GM18517 (cell line): ENCODE measurements at regions not wholly inside any gene's neighbourhood (a gene's known extent, or its start where the extent isn't known, plus 50 kb on each side); places are given as distances from the start of the nearest gene placed in this dataset.
"Not testable (repeated sequence)": the region's sequence is repeated elsewhere in the genome, so short reads cannot be mapped to it uniquely, and the experiment has no call there.

ENCODE experiments used
- ATAC-seq: cut with Tn5 transposase; IDR thresholded peaks from one replicate; pipeline ENCODE4 v1.9.1; 2021; ENCODE audit warnings: mild to moderate bottlenecking, moderate library complexity; ENCODE audit not compliant: unreplicated experiment

DNA sequence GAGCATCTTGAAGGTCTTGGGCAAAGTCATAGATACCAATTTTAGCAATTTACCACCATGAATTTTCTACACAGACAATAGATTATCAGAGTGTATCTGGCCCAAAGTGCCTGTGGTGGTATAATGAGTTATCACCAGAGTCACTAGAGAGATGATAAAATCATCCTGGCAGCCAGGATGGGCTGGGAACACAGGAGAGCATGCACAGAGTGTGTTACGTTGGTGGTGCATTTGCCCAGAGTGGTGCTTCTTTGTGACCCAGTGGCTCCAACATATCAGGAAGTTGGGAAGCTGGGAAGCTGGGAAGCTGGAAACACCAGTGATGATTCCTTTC, 236.7 kb upstream of the PROX1 start:
- ATAC-seq = no peak

DNA sequence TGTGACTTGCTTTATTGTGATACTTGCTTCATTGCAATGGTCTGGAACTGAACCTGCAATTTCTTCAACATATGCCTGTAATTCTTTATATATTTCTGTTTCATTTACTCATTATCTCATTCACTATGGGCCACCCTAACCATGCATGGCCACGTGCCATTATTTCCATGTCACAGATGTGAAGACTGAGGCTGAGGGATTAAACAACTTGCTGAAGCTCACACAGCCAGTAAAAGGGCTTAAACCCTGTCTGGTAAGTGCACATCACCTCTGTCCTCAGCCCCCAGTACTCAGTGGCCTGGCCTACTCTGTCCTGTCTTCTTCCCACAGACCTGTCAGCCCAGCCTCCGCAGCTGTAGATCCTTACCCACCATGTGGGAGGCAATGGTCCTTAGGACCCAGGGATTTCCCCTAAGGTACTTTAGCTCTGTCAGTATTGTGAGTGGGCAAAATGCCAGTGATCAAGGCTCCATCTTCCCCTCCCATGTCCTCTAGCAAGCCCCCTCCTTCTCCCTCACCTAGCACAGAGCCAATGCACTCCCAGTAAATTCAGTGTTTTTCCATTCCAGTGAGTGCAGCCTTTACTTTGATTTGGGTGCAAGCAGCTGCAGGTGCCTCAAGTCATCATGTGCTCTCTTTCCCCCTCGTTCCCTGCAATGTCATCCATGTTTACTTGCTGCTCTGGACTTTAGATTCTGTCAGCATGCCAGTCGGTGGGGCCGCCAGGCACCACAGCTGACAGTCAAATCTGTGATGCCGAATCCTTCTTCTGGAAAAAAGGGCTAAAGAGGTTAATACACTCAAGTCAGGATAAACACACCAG, 228.2 kb upstream of the PROX1 start:
- ATAC-seq = no peak

DNA sequence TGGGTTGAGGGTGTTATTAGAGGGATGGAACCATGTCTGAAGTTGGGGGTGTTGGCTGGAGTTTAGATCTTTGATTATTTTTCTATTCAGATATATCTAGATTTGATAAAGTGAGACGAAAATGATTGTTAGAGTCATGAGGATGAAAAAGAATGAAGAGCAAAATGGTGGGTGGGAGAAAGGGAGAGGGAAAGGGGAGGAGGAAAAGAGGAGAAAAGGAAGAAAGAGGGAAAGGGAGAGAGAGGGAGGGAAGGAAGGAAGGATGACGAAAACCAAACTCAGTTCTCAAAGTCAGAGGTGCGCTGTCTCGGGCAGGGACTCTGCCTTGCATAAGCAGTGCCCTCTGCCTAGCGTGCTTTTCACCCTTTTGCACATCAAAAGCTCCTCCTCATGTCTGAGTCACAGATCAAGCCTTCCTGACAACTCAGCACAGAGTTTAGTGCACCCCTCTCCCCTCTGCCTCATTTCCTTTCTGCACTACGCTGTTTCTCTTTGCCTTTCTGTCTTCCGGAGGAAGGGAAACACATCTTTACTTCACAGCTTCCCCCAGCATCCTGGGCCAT, 225.8 kb upstream of the PROX1 start:
- no peak for ATAC-seq

DNA sequence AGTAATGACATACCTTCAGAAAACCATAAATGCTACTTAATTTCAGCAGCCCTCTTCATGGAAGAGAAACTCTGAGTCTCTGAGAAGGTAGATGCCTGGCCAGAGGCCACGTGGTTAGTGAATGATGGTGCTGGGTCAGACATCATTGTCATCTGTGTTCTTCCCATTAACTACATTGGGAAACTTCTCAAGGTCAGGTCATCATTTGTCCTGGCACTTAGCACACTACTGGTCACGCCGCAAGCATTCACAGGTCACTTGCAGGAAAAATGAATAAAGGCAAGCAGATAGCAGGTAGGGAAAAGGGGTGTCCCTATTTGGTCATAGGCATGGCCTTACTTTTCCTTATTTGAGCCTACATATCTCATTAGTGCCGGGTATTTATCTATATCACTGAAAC, 220.1 kb upstream of the PROX1 start:
- no peak for ATAC-seq

DNA sequence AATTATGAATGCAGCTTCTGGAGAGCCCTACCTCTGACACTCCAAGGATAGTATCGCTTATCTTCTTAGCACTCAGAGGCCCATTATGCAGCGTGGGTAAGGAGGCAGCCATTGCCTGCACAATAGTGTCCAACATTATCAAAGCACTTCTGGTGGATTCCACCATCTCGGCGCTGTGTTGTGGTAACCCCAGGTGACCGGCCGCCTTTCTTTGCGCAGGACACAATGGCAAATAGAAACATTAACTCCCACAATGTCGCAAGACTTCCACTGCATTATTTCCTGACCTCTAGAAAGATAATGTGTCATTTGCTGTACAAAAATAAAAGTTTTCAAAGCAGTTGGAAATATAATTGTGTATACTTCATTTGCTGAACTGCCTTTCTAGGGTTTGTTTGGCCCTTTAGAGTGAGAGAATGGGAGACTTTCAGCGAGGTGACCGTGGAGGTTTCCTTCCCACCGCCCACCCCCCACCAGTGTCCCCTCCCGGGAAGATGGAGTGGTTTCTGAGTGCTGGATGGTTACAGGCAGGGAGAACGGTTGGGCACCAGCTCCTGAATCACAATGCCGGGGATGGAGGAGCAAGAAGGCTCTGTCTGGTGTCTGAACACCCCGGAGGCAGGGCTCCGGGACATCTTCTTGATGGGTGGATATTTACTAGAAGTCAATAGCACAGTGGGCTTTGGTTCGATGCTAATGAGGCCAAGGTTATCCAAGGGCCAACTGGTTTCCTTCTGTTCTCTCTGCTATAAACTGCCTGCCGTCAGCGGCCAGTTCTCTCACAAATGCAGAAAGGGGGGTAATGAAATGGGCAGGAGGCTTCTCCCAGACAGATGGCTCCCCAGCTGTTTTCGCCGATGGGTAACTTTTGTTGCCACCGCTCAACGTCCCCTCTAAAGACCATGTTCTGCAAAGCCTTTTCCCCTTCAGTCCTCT, 215.4 kb upstream of the PROX1 start:
- ATAC-seq = no peak

DNA sequence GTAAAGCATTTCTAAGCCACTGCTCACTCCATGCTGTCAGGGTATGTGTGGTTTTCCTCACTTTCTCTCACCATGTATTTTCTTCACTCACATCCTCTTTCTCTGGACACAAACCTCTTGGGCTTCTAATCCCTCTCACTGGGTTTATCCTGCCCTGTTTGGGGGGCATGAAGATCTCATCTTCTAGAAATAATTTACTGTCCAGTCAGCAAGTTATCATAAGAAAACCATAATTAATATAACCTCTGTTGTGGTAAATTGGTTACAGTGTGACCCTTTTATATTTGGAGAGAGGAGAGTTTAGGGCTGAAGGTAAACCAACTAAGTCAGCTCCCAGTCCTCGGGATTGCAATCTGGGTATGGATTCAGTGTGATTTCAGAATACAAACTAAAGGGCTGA, 213.8 kb upstream of the PROX1 start:
- no peak for ATAC-seq

DNA sequence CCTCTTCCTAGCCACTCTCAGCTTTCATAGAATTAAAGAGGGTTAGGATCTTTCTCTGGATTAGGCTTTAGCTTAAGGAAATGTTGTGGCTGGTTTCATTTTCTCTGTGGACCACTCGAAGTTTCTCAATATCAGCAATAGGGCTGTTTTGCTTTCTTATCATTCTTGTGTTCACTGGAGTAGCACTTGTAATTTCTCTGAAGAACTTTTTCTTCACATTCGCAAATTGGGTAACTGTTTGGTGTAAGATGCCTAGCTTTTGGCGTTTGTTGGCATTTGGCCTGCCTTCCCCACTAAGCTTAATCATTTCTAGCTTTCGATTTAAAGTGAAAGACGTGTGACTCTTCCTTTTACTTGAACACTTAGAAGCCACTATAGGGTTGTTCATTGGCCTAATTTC, 210.8 kb upstream of the PROX1 start:
- ATAC-seq = no peak

DNA sequence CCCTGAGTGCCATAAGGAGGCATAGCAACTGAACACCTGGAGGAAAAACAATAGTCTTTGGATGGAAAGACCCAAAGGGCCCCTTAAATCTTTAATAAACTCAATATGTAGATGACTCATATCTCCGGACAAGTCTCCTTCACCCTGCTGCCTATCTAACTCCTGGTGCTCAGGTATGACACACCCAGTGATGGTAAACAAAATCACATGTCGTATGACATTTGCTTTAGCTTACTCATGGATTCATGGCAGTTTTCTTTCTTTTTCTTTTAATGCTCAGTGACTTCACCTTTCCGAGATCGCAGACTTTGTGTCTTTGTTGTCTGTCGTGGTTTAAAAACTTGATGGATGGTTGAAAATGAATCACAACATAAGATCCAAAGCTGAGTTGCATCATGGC, 208.5 kb upstream of the PROX1 start:
- ATAC-seq = no peak

DNA sequence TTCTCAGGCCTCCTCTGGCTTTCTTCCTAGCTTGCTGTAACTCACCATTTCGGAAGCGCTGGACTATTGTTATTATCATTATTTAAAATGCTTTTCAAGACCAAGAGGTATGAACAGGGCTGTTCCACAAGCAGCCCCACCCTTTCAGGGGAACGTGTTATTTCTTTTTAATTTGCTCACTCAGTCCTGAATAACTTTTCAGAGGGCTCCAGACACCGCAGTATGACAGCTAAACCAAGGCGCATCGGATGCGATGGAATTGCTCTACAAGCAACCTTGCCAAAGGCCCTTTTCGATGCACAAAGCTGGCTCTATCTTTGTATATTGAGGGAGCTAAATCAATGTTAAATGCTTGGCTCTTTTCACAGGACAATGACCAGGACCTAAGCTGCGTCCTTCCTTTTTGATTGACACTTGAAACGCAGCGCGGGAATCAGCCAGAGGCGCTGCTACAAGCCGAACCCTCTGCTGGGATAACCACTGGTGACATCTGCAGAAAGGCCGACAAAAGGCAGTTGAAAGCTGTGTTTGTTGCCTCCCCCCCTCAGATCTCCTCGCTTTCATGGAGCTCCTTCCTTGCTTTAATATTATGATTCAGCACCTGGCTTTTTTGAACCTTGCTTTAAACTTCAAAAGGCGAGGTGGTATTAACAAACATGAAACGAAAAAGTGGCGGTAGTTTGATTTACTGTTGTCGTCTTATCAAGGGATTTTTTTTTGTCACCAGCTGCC, 204.7 kb upstream of the PROX1 start:
- no peak for ATAC-seq

DNA sequence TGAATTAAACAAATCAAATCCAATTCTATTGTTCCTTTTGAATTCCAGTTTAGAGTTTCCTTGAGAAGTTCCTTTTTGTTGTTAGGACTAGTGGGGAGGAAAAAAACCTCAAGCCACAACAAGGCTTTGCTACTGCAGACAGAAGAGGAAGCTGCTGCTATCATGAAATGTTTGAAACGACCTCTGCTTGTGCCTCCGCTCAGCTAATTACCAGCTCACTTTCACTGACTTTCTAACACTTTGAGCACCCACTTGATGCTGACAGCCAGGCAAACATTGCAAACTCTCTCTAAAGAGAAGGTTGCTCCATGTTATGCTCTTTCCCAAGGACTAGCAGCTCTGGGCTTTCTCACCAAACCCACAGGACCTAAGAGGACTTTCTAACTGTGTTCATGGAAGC, 203.9 kb upstream of the PROX1 start:
- no peak for ATAC-seq

DNA sequence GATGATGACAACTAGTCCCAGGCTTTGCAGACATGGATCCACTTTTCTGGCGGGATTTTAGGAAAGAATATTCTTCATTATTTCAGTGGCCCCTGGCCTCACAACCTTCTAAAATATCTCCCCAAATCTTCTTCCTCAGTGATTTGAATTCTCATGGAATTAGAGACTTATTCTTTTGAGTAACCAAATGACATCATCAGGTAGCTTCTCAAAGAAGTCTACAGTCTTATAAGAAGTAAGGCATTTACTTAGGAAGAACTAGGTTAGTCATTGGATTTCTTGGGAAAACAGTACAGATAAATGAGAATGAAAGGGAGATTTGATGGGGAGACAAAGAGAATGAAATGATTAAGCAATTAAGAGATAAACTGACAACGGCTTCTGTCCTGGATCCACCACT, 201.1 kb upstream of the PROX1 start:
- no peak for ATAC-seq

DNA sequence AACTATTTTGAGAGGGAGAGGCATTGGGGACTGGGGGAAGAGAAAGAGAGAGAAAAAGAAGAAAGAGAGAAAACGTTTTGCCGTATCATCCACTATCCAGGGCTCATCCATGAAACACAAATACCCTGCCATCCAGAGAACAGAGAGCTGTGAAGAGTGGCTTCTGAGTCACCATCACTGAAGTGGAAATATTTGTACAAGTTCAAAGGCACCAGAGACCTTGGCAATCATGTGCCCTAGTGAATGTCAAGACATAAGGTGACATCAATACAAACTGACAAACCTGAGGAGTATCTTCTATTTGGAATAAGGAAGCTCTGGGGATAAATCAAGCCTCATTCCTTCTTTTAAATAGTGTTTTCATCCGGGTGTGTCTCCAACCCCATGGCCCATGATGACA, 197.2 kb upstream of the PROX1 start:
- ATAC-seq = no peak

DNA sequence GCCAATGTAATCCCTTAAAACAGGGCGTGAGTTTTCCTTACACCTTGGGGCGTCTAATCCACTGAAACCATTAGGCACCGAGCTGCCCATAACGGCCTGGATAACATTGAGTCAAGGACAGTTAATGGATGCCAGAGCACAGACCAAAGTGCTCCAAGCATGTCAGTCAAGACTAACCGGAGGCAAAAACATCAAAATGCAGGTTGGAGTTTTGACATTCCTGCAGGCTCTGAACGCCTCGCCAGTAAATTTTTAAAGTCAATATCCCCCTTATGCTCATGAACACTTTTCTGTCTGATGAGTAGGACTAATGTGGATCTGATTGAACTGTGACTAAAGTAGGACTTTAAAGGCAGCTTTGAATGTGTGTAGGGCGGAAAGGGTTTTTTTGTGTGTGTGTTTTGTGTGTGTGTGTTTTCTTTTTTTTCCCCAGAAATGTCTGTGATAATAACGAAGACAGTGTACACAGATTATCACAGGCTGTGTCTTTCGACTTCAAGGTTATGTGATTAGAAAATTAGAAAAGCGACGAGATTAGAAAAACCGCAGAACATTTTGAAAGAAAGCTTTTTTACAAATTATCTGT, 194.2 kb upstream of the PROX1 start:
- ATAC-seq = no peak

DNA sequence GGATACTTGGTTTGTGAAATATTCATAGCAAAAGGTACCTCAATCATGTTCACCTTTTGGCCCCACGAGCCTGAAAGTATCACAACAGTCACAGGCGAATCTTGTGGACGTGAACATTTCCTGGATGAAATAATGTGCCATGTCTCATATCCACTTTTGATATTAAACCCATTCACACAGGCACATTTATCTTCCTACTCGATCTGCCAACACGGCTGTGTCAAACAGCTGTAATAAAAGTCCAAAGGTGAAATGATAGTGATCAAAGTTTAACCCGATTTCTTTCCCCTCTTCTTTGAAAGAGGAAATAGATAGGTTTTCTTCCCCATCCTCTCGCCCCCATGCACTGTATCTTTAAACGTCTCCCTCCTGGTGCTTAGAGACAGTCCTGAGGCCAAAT, 191.2 kb upstream of the PROX1 start:
- no peak for ATAC-seq

DNA sequence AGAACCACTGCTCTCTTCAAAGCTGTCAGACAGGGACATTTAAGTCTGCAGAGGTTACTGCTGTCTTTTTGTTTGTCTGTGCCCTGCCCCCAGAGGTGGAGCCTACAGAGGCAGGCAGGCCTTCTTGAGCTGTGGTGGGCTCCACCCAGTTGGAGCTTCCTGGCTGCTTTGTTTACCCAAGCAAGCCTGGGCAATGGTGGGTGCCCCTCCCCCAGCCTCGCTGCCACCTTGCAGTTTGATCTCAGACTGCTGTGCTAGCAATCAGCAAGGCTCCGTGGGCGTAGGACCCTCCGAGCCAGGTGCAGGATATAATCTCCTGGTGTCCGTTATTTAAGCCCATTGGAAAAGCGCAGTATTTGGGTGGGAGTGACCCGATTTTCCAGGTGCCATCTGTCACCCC, 179.5 kb upstream of the PROX1 start:
- not testable (repeated sequence) for ATAC-seq

DNA sequence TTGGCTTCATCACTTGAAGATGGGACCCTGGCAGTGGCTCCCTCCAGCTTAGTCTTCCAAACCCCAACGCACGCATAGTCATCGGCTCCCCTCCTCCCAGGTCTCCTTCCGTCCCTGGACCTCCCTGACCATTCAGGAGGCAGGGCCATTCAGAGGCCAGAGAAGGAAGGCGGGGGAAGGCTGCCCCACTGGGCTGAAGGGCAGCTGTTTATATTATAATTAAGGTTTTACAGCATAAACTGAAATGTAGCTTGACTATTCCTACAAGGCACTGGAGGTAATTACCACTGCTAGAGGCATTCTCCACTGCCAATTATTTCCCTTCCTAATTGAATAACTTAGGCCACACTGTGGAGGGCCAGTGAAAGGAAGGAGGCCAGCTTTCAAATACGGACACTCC, 170.6 kb upstream of the PROX1 start:
- no peak for ATAC-seq

DNA sequence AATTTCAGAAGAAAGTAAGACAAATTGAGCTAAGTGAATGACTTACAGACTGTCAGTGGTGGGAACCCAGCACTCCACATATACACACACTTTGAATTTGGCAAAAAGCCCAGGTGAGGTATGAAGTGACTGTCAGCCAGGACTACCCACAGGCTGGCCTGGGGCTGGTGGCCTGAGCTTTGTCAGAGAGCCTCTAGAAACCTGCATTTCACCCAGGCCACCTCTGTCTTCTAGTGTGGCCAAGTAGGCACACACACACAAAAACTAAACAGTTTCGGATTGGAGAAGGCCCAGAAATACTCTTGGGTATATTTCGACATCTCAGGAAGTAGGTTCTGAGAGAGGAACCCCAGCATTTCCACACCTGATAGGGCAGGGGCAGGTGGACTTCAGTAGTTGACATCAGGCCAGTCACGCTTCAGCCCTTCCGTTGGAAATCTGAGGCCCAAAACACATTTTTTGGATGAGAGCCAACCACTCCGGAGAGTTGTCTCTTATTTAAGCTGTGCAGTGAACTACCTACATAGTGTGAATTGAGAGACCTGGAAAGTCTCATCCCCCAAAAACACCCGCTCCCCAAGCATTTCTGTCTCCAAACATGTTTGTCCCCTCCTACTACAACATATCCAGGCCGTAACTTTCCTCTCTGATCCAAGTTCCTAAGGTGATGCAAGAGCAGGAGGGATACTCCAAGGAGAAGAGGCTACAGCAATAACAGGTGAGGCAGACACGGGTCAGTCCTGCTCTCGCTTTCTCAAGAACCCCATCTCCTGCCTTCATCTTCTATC, 167.2 kb upstream of the PROX1 start:
- no peak for ATAC-seq

DNA sequence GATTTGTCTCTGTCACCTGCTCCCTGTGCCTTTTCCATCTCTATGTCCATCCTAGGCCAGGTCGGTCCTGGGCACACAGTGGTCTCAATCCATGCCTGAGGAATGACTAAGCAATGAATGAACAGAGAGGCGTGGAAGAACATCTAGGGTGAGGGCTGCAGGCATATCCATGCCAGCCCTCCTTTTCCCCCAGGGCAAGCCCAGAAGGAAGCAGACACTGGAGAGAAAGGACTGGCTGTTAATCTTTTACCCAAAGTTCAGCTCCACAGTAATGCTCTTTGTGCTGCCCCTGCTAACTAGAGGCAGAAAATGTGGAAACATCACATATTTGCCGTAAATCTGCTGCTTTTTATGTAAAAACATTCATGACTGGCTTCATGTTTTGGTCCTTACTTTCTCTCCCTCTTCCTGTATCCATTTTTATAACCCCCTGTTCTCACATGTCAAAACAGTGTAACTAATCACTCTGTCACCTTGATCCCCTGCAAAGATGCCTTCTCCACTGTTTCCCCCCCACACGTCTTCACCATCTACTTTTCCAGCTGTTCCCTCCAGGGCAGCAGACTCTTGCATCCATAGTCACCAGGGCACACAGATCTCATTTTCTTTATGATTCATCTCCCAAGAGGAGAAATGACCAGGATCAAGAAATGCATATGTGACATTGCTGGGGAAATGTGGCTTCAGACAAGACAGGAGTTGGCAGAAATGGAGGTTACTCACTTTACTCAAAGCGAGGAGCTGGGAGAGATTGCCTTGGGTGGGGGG, 166.4 kb upstream of the PROX1 start:
- ATAC-seq = no peak

DNA sequence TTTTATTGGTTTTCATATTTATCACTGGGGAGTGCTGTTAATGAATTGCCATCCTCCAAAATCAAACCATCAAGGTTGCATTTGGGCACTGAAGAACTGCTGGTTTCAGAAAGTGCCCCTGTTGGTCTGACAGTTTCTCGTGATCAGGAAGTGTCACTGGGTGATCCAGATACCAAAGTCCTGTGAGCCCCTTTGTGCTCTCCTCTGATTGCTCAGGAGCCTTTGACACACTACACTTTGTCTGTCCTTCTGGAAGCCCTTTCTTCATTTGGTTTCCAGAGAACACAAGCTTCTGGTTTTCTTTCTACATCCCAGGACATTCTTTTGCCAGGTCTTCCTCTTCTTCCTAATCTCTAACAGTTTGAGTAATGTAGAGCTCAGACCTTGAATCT, 165.8 kb upstream of the PROX1 start:
- ATAC-seq = no peak
